GM10266 (cell line): ENCODE measurements at regions not wholly inside any gene's neighbourhood (a gene's known extent, or its start where the extent isn't known, plus 50 kb on each side); places are given as distances from the start of the nearest gene placed in this dataset.

Experiments
- DNase-seq: peaks from one replicate; pipeline ENCODE4 v3.0.0; 2012; ENCODE audit errors: extremely low spot score
- TF ChIP-seq, protein P1 (sequence below): IDR thresholded peaks from 2 replicates; pipeline ENCODE4 v1.5.1; 2012; ENCODE audit warnings: mild to moderate bottlenecking, low read depth; ENCODE audit not compliant: control insufficient read depth, insufficient read depth; ENCODE audit errors: missing control alignments

DNA sequence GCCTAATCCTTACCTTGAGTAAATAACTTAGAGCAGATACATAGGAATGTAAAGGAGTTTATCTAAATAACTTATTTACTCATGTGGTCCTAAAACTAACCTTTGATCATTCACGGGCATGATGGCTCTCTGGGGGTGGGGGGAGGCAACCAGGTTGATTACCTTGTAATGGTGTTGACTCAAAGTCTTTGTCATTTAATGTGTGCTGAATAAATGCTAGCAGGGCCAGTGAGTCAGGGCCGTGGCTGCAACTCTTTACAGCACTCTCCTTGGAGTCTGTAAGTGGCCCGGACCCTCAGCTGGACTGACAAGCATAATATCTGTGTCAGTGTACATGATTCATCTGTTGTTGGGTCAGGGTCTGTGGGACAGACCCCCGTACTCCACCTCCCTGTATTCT lies 203.0 kb downstream of the EPM2A start:
- TF ChIP-seq, protein P1, sequence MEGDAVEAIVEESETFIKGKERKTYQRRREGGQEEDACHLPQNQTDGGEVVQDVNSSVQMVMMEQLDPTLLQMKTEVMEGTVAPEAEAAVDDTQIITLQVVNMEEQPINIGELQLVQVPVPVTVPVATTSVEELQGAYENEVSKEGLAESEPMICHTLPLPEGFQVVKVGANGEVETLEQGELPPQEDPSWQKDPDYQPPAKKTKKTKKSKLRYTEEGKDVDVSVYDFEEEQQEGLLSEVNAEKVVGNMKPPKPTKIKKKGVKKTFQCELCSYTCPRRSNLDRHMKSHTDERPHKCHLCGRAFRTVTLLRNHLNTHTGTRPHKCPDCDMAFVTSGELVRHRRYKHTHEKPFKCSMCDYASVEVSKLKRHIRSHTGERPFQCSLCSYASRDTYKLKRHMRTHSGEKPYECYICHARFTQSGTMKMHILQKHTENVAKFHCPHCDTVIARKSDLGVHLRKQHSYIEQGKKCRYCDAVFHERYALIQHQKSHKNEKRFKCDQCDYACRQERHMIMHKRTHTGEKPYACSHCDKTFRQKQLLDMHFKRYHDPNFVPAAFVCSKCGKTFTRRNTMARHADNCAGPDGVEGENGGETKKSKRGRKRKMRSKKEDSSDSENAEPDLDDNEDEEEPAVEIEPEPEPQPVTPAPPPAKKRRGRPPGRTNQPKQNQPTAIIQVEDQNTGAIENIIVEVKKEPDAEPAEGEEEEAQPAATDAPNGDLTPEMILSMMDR, result no peak
- no peak for DNase-seq

GRCh38 chr6:145534989-145535388 lies 200.3 kb downstream of the EPM2A start:
- DNase-seq, result no peak
- TF ChIP-seq, protein P1, result no peak

- DNase-seq, result no peak
- TF ChIP-seq, protein P1, result no peak
These were observed 196.3 kb downstream of the EPM2A start for GRCh38 chr6:145538989-145539388.

- TF ChIP-seq, protein P1, result no peak
- DNase-seq, result no peak
These were observed 195.5 kb downstream of the EPM2A start for GRCh38 chr6:145539831-145540230.

GRCh38 chr6:145540741-145541140 lies 194.6 kb downstream of the EPM2A start:
- TF ChIP-seq, protein P1, result no peak
- DNase-seq, result no peak

GRCh38 chr6:145544041-145544440 lies 191.3 kb downstream of the EPM2A start:
- DNase-seq, result no peak
- TF ChIP-seq, protein P1, result no peak

GRCh38 chr6:145544514-145544913 lies 190.8 kb downstream of the EPM2A start:
- TF ChIP-seq, protein P1, result no peak
- DNase-seq, result no peak

DNA sequence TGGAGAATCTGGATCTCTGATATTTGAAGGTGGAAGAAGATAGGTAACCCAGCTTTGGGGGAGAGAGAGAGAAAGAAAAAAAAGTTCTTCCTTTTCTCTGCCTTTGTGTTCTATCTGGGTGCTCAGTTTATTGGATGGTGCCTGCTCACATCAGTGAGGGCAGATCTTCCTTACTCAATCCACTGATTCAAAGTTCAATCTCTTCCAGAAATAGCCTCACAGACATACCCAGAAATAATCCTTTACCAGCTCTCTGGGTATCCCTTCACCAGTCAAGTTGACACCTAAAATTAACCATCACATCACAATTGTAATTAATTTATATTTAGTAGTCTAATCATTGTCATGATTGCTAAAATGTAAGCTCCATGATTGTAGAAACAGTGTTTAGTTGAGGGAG lies 189.1 kb downstream of the EPM2A start:
- DNase-seq, result no peak
- TF ChIP-seq, protein P1, result no peak
